Upper lobe of left lung (tissue), 6 donors: ENCODE measurements at regions not wholly inside any gene's neighbourhood (a gene's known extent, or its start where the extent isn't known, plus 50 kb on each side); places are given as distances from the start of the nearest gene placed in this dataset.

Experiments
- ATAC-seq, 2 donors: fragments of 200-7000 bp; cut with Tn5 transposase; one replicate each; pipeline ENCODE4 v1.9.1; 2022; ENCODE audit warnings: mild to moderate bottlenecking in 2 of 2, moderate library complexity in 2 of 2; ENCODE audit not compliant: low FRiP score in 2 of 2
- DNase-seq, 2 donors: peaks; one replicate each; pipeline ENCODE4 v3.0.0-alpha.2; 2019 to 2020
- H3K27ac ChIP-seq, 4 donors: fragments of 200-600 bp; sonication (generic); one replicate each; pipeline ENCODE4 v1.5.1; 2016 to 2019
- H3K27me3 ChIP-seq, 4 donors: fragments of 200-600 bp; sonication (generic); one replicate each; pipeline ENCODE4 v1.5.1; 2017 to 2019
- H3K36me3 ChIP-seq, 4 donors: fragments of 200-600 bp; sonication (generic); one replicate each; pipeline ENCODE4 v1.5.1; 2016 to 2019
- H3K4me1 ChIP-seq, 4 donors: fragments of 200-600 bp; sonication (generic); one replicate each; pipeline ENCODE4 v1.5.1; 2018 to 2019
- H3K4me3 ChIP-seq, 4 donors: fragments of 200-600 bp; sonication (generic); one replicate each; pipeline ENCODE4 v1.5.1; 2017 to 2019; ENCODE audit warnings: mild to moderate bottlenecking in 2 of 4, moderate library complexity in 1 of 4
- H3K9me3 ChIP-seq, 4 donors: fragments of 200-600 bp; sonication (generic); one replicate each; pipeline ENCODE4 v1.5.1; 2018 to 2019
- EP300 ChIP-seq, 4 donors: sonication (generic); formaldehyde crosslinking; IDR thresholded peaks; one replicate each; pipeline ENCODE4 v1.5.1; 2017; ENCODE audit warnings: antibody characterized with exemption in 4 of 4, control low read depth in 2 of 4
- POLR2A ChIP-seq, 4 donors: fragments of 450-650 bp; IDR thresholded peaks; one replicate each; pipeline ENCODE4 v1.5.1; 2016 to 2017; ENCODE audit warnings: antibody characterized with exemption in 4 of 4, mild to moderate bottlenecking in 2 of 4
- POLR2AphosphoS5 ChIP-seq, 2 donors: sonication (generic); formaldehyde crosslinking; IDR thresholded peaks; one replicate each; pipeline ENCODE4 v1.5.1; 2017; ENCODE audit warnings: antibody characterized with exemption in 2 of 2
- WGBS, 2 donors: methylation state at CpG; one replicate each; pipeline ENCODE4 v1.1.5; 2017 to 2018; 5-methylcytosine and 5-hydroxymethylcytosine counted together
- TF ChIP-seq, protein P1 (sequence below), 6 experiments: fragments of 450-650 bp in 4 of 6; fragments of 200-600 bp in 2 of 6; sonication (generic) in 2 of 6; IDR thresholded peaks; one replicate each; pipeline ENCODE4 v1.5.1; 2016 to 2019; ENCODE audit warnings: antibody characterized with exemption in 6 of 6
- donor health status: DM: no; HTN: no; CAD: no; lungs with moderate emphysema.
- donor health status: DM: no; HTN: yes; CAD: no; lungs with severe emphysema.

DNA sequence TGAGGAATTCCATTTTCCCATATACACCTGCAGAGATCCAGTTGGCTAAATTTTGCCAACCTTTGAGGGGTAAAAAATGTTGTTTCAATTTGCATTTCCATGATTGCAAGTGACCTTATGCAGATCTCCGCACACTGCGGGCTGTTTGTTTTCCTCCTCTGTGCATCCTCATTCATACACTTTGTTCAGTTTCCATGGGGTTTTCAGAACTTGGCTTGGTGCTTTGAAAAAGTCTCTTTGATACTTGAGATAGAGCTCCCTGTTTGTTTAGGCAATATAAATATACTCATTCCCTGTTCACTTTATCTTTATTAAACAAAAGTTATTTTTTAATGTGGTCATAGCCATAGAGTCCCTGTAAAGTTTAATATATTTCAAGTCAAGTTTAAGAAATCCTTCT, 353.1 kb downstream of the CMPK2 start:
- DNase-seq (no peak), ATAC-seq (no peak)
- Histone ChIP-seq H3K36me3 (no peaks in the 10 kb centered on the region), H3K4me1 (no peaks in the 10 kb centered on the region), H3K27me3 (no peaks in the 10 kb centered on the region), H3K4me3 (no peak overlapping the region), H3K9me3 (no peaks in the 10 kb centered on the region), H3K27ac (no peak overlapping the region)
- TF ChIP-seq, protein P1, sequence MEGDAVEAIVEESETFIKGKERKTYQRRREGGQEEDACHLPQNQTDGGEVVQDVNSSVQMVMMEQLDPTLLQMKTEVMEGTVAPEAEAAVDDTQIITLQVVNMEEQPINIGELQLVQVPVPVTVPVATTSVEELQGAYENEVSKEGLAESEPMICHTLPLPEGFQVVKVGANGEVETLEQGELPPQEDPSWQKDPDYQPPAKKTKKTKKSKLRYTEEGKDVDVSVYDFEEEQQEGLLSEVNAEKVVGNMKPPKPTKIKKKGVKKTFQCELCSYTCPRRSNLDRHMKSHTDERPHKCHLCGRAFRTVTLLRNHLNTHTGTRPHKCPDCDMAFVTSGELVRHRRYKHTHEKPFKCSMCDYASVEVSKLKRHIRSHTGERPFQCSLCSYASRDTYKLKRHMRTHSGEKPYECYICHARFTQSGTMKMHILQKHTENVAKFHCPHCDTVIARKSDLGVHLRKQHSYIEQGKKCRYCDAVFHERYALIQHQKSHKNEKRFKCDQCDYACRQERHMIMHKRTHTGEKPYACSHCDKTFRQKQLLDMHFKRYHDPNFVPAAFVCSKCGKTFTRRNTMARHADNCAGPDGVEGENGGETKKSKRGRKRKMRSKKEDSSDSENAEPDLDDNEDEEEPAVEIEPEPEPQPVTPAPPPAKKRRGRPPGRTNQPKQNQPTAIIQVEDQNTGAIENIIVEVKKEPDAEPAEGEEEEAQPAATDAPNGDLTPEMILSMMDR (IDR thresholded peaks at IDR 0.05), result no peak
- no peak for TF ChIP-seq POLR2A (IDR thresholded peaks at IDR 0.05)
- TF ChIP-seq EP300 (IDR thresholded peaks at IDR 0.05), result no peak
- no peak for TF ChIP-seq POLR2AphosphoS5 (IDR thresholded peaks at IDR 0.05)
- WGBS, 2 donors, result 63 to 73% methylated on average over 2 of the region's 2 CpGs

DNA sequence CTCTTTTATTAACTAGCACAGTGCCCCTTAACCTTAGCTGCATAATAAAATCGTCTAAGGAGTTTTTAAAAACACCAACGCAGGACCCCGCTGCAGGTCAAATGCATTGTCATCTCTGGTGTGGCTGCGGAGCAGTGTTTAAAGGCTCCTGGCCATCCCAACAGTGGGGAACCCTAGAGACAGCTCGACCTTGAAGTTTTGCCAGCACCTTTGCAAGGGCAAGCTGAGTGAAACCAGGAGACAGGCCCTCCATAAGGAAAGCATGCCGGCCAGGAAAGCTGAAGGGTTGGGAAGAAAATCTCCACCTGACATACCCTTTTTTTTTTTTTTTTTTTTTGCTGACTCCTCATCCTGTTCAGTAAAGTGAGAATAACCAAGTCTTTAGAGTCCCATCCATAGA, 349.0 kb downstream of the CMPK2 start:
- Histone ChIP-seq H3K36me3 (no peaks in the 10 kb centered on the region), H3K27ac (no peak overlapping the region), H3K9me3 (no peaks in the 10 kb centered on the region), H3K27me3 (no peaks in the 10 kb centered on the region), H3K4me1 (no peaks in the 10 kb centered on the region), H3K4me3 (no peak overlapping the region)
- WGBS, 2 donors, result 80 to 84% methylated on average over 6 of the region's 6 CpGs
- no peak for TF ChIP-seq POLR2AphosphoS5 (IDR thresholded peaks at IDR 0.05)
- TF ChIP-seq EP300 (IDR thresholded peaks at IDR 0.05), result no peak
- TF ChIP-seq, protein P1 (IDR thresholded peaks at IDR 0.05), result no peak
- TF ChIP-seq POLR2A (IDR thresholded peaks at IDR 0.05), result no peak
- ATAC-seq, result no peak
- no peak for DNase-seq

DNA sequence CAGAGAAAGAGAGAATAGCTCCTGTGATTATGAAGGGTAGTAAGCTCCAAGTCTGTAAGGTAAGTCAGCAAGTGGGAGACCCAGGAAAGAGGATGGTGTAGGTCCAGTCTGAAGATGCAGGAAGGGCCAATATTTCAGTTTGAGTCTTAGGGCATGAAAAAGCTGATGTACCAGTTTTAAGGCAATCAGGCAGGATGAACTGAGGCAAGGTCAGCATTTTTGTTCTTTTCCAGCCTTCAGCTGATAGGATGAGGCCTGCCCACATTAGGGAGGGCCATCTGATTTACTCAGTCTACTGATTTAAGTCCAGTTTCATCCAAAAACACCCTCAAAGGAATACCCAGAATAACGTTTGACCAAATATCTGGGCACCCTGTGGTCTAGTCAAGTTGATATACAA, 347.3 kb downstream of the CMPK2 start:
- H3K36me3 ChIP-seq, result no peaks in the 10 kb centered on the region
- H3K27me3 ChIP-seq, result no peaks in the 10 kb centered on the region
- DNase-seq (no peak), ATAC-seq (no peak)
- no peak for TF ChIP-seq EP300 (IDR thresholded peaks at IDR 0.05)
- TF ChIP-seq POLR2AphosphoS5 (IDR thresholded peaks at IDR 0.05), result no peak
- TF ChIP-seq, protein P1 (IDR thresholded peaks at IDR 0.05), result no peak
- TF ChIP-seq POLR2A (IDR thresholded peaks at IDR 0.05), result no peak
- no peaks in the 10 kb centered on the region for H3K4me1 ChIP-seq
- H3K27ac ChIP-seq, result no peak overlapping the region
- H3K9me3 ChIP-seq, result no peaks in the 10 kb centered on the region
- WGBS, 2 donors, result 75 to 76% methylated on average over 1 of the region's 1 CpG
- no peak overlapping the region for H3K4me3 ChIP-seq

GRCh38 chr2:6523476-6523875, 342.2 kb downstream of the CMPK2 start:
- 85 to 87% methylated on average over 9 of the region's 9 CpGs for WGBS, 2 donors
- no peak for ATAC-seq
- no peaks in the 10 kb centered on the region for H3K27me3 ChIP-seq
- H3K36me3 ChIP-seq, result no peaks in the 10 kb centered on the region
- TF ChIP-seq, protein P1 (IDR thresholded peaks at IDR 0.05), result no peak
- TF ChIP-seq EP300 (IDR thresholded peaks at IDR 0.05) (no peak), POLR2A (IDR thresholded peaks at IDR 0.05) (no peak), POLR2AphosphoS5 (IDR thresholded peaks at IDR 0.05) (no peak)
- no peak overlapping the region for H3K27ac ChIP-seq
- no peaks in the 10 kb centered on the region for H3K9me3 ChIP-seq
- DNase-seq, result no peak
- H3K4me3 ChIP-seq, result no peak overlapping the region
- H3K4me1 ChIP-seq, result no peaks in the 10 kb centered on the region

DNA sequence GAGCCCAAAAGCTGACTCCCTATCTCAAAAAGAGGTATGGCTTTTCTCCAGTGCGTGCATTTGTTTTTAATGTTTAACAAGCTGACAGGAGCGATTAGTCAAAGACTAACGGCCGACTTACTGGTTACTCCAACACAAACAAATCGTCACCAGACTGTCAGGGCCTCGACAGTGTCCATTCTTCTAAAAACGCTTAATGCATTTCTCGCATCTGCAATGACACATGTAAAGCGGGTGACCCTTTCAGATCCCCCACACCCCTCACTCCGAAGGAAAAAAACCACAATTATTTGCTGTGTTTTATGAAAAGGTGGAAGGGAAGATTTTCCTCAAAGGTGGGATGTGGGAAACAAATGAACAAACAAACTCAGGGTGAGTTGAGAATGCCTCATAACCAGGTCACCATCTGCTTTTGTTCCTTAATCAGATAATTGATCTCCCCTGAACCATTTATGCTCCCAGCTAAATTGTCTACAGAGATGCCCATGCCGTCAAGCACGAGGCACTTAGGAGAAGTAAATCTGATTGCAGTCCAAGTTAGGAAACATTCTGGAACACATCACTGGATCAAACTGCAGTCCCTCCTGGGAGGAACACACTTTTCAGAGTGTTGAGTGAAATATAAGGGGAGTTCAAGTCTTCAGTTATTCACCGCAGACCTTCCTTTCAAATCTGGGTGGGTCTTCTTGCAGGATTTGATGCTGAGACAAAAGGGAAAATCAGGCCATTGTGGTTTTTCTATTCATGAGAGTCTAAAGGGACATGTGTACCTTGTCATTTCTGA, 340.8 kb downstream of the CMPK2 start:
- TF ChIP-seq, protein P1 (IDR thresholded peaks at IDR 0.05), result no peak
- TF ChIP-seq POLR2A (IDR thresholded peaks at IDR 0.05), result no peak
- TF ChIP-seq POLR2AphosphoS5 (IDR thresholded peaks at IDR 0.05), result no peak
- no peak for TF ChIP-seq EP300 (IDR thresholded peaks at IDR 0.05)
- H3K27ac ChIP-seq, result no peak overlapping the region
- H3K4me1 ChIP-seq, result no peaks in the 10 kb centered on the region
- H3K27me3 ChIP-seq, result no peaks in the 10 kb centered on the region
- no peak overlapping the region for H3K4me3 ChIP-seq
- WGBS, 2 donors, result 61 to 65% methylated on average over 13 of the region's 13 CpGs
- ATAC-seq (no peak), DNase-seq (no peak)
- no peaks in the 10 kb centered on the region for H3K36me3 ChIP-seq
- no peaks in the 10 kb centered on the region for H3K9me3 ChIP-seq
